K562 (cell line): ENCODE measurements at regions not wholly inside any gene's neighbourhood (a gene's known extent, or its start where the extent isn't known, plus 50 kb on each side); places are given as distances from the start of the nearest gene placed in this dataset.

ENCODE experiments used
- ATAC-seq: fragments of 200-7000 bp; cut with Tn5 transposase; 3 replicates; pipeline ENCODE4 v1.9.1; 2020; ENCODE audit warnings: moderate library complexity
- BruUV-seq: library from RNA; stranded (reverse); fragments of 400-500 nt; replicated peaks from 2 replicates; lab custom pipeline; 2021; lab: Mats Ljungman, UMichigan
- CTCF ChIA-PET: fragments of 300-600 bp; formaldehyde crosslinking; extraction: SDS; loops from one replicate; lab custom pipeline; 2021; ENCODE audit warnings: low intra/inter-chr PET ratio; lab: Yijun Ruan, JAX
- POLR2A ChIA-PET: fragments of 300-600, 350-650 bp; sonication (Branson Sonifier 250); formaldehyde crosslinking; extraction: SDS; loops from one replicate; lab custom pipeline; 2021; ENCODE audit warnings: antibody characterized with exemption, inconsistent platforms; lab: Yijun Ruan, JAX
- DNase-seq, 4 experiments: peaks; one replicate each; pipeline versions ENCODE4 v3.0.0 to v3.0.0-alpha.2; 2011 to 2018; ENCODE audit warnings: low spot score in 3 of 4, mixed read lengths in 3 of 4; ENCODE audit errors: extremely low read depth in 1 of 4
- FAIRE-seq: peaks from 2 replicates; lab custom pipeline; 2011; peaks lifted over from hg19 to GRCh38; lab: Jason Lieb, UNC
- H2AFZ ChIP-seq: 2 replicates; pipeline ENCODE4 v1.6.0; 2011; ENCODE audit warnings: low read depth, low read length, control low read depth, inconsistent platforms
- H3K27ac ChIP-seq: fragments of 200-600 bp; 3 replicates; pipeline ENCODE4 v1.8.0; 2011; ENCODE audit warnings: low read depth, mild to moderate bottlenecking, control low read depth, inconsistent platforms, low read length, moderate library complexity, mixed read lengths; ENCODE audit errors: extremely low read depth
- H3K27me3 ChIP-seq, 2 experiments: fragments of 300-600 bp in 1 of 2; 2 replicates in 1 of 2; 3 replicates in 1 of 2; pipeline versions ENCODE4 v1.6.0 to v1.8.0; 2011; ENCODE audit warnings: inconsistent platforms in 2 of 2, low read length in 2 of 2, mild to moderate bottlenecking in 1 of 2, mixed read lengths in 1 of 2, moderate library complexity in 1 of 2; ENCODE audit not compliant: control insufficient read depth in 2 of 2, insufficient read depth in 2 of 2
- H3K36me3 ChIP-seq: fragments of 300-600 bp; 3 replicates; pipeline ENCODE4 v1.8.0; 2011; ENCODE audit warnings: mild to moderate bottlenecking, low read length, inconsistent platforms; ENCODE audit not compliant: control insufficient read depth, insufficient read depth
- H3K4me1 ChIP-seq, 2 experiments: fragments of 200-600 bp in 1 of 2; replicated peaks in 1 of 2; 2 replicates in 1 of 2; 3 replicates in 1 of 2; pipeline versions ENCODE4 v1.5.1 to v1.8.0; 2011; ENCODE audit warnings: inconsistent platforms in 2 of 2, low read length in 2 of 2, mild to moderate bottlenecking in 1 of 2, mixed read lengths in 1 of 2, moderate library complexity in 1 of 2; ENCODE audit not compliant: control insufficient read depth in 2 of 2, insufficient read depth in 2 of 2
- H3K4me2 ChIP-seq: 2 replicates; pipeline ENCODE4 v1.6.1; 2011; ENCODE audit warnings: low read length, control low read depth, inconsistent platforms, mixed read lengths; ENCODE audit not compliant: insufficient read depth
- H3K4me3 ChIP-seq: fragments of 200-600 bp; sonication (generic), shearing (Covaris generic); 2 replicates; pipeline ENCODE4 v1.5.1; 2016; ENCODE audit warnings: control low read depth, inconsistent platforms
- H3K79me2 ChIP-seq: fragments of 200-600 bp; 3 replicates; pipeline ENCODE4 v1.8.0; 2011; ENCODE audit warnings: low read length, inconsistent platforms; ENCODE audit not compliant: control insufficient read depth, insufficient read depth
- H3K9ac ChIP-seq, 2 experiments: 2 replicates each; pipeline versions ENCODE4 v1.6.0 to v1.6.1; 2011; ENCODE audit warnings: low read depth in 2 of 2, low read length in 2 of 2, control low read depth in 1 of 2, inconsistent platforms in 1 of 2, mild to moderate bottlenecking in 1 of 2, mixed read lengths in 1 of 2; ENCODE audit not compliant: insufficient read depth in 1 of 2
- H3K9me1 ChIP-seq: one replicate; pipeline ENCODE4 v1.6.0; 2011; ENCODE audit warnings: inconsistent platforms, mild to moderate bottlenecking, low read length, moderate library complexity; ENCODE audit not compliant: control insufficient read depth, insufficient read depth
- H3K9me3 ChIP-seq: replicated peaks from 2 replicates; pipeline ENCODE4 v1.5.1; 2011; ENCODE audit warnings: low read depth, low read length, inconsistent platforms; ENCODE audit not compliant: control insufficient read depth, insufficient read depth
- H4K20me1 ChIP-seq: replicated peaks from 2 replicates; pipeline ENCODE4 v1.6.1; 2011; ENCODE audit warnings: low read length, inconsistent platforms, mixed read lengths; ENCODE audit not compliant: control insufficient read depth, insufficient read depth
- ESRRB ChIP-seq: fragments of 250-450 bp; sonication (Bioruptor Pico); IDR thresholded peaks from 2 replicates; pipeline ENCODE4 v1.5.0; 2020; ENCODE audit warnings: mild to moderate bottlenecking, moderate library complexity, borderline replicate concordance
- FOXA3 ChIP-seq, 2 experiments: fragments of 450-650 bp in 1 of 2; sonication (generic) in 1 of 2; formaldehyde crosslinking; IDR thresholded peaks in 1 of 2; conservative IDR thresholded peaks in 1 of 2; 2 replicates each; pipeline versions ENCODE4 v1.4.0 to v1.8.0; 2020 to 2022; ENCODE audit warnings: mild to moderate bottlenecking in 2 of 2, missing genetic modification reagents in 1 of 2
- LCOR ChIP-seq: sonication (generic); formaldehyde crosslinking; IDR thresholded peaks from 2 replicates; pipeline ENCODE4 v1.8.0; 2022; ENCODE audit warnings: mild to moderate bottlenecking, missing genetic modification reagents
- NFIC ChIP-seq: fragments of 450-650 bp; IDR thresholded peaks from 2 replicates; pipeline ENCODE4 v1.6.1; 2017; ENCODE audit warnings: mild to moderate bottlenecking, inconsistent platforms
- PCBP2 ChIP-seq: fragments of 200-400 bp; formaldehyde crosslinking; IDR thresholded peaks from 2 replicates; pipeline ENCODE4 v1.6.1; 2018; ENCODE audit warnings: low read length, low read depth, mild to moderate bottlenecking, moderate library complexity; ENCODE audit not compliant: poor library complexity, severe bottlenecking
- PHF20 ChIP-seq: fragments of 450-650 bp; IDR thresholded peaks from 2 replicates; pipeline ENCODE4 v1.6.1; 2018; ENCODE audit not compliant: partially characterized antibody
- PRDM10 ChIP-seq: fragments of 450-650 bp; IDR thresholded peaks from 2 replicates; pipeline ENCODE4 v1.6.1; 2018; ENCODE audit not compliant: partially characterized antibody
- RBBP5 ChIP-seq: fragments of 200-600 bp; sonication (generic); IDR thresholded peaks from 2 replicates; pipeline ENCODE4 v1.6.1; 2012; ENCODE audit warnings: borderline replicate concordance, mild to moderate bottlenecking, low read length, control low read depth, inconsistent platforms; ENCODE audit not compliant: insufficient read depth, poor library complexity, severe bottlenecking
- RUNX1 ChIP-seq: sonication (generic); IDR thresholded peaks from 2 replicates; pipeline ENCODE4 v1.6.1; 2016; ENCODE audit warnings: antibody characterized with exemption, low read depth
- SIN3A ChIP-seq, 2 experiments: fragments of 150-350 bp in 1 of 2; IDR thresholded peaks; 2 replicates each; pipeline ENCODE4 v1.6.1; 2011 to 2016; ENCODE audit warnings: borderline replicate concordance in 2 of 2, low read depth in 2 of 2, low read length in 2 of 2, mild to moderate bottlenecking in 2 of 2, moderate library complexity in 2 of 2; ENCODE audit not compliant: control insufficient read depth in 1 of 2
- SREBF1 ChIP-seq: fragments of 150-350 bp; IDR thresholded peaks from 2 replicates; pipeline ENCODE4 v1.6.1; 2014; ENCODE audit warnings: antibody characterized with exemption, low read depth, low read length, borderline replicate concordance
- STAT5A ChIP-seq: IDR thresholded peaks from 2 replicates; pipeline ENCODE4 v1.6.1; 2012; ENCODE audit warnings: low read length, inconsistent platforms, borderline replicate concordance
- STAT5B ChIP-seq: fragments of 250-450 bp; sonication (Bioruptor Pico); IDR thresholded peaks from 2 replicates; pipeline ENCODE4 v1.8.0; 2021; ENCODE audit warnings: mild to moderate bottlenecking, inconsistent platforms
- USF2 ChIP-seq: sonication (generic); formaldehyde crosslinking; IDR thresholded peaks from 2 replicates; pipeline ENCODE4 v1.5.0; 2020; ENCODE audit warnings: missing genetic modification reagents
- ZC3H4 ChIP-seq: sonication (generic); formaldehyde crosslinking; IDR thresholded peaks from 2 replicates; pipeline ENCODE4 v1.9.0; 2021; ENCODE audit warnings: missing genetic modification reagents, borderline replicate concordance
- ZNF184 ChIP-seq: sonication (generic); formaldehyde crosslinking; IDR thresholded peaks from 2 replicates; pipeline ENCODE4 v1.5.0; 2020; ENCODE audit warnings: missing genetic modification reagents
- ZNF384 ChIP-seq: IDR thresholded peaks from 2 replicates; pipeline ENCODE4 v1.6.1; 2012; ENCODE audit warnings: low read depth, low read length, improper control_type of control experiment
- ZNF444 ChIP-seq: fragments of 250-450 bp; sonication (Bioruptor Pico); IDR thresholded peaks from 2 replicates; pipeline ENCODE4 v1.4.0; 2020; ENCODE audit warnings: mild to moderate bottlenecking, moderate library complexity
- ZZZ3 ChIP-seq: fragments of 450-650 bp; IDR thresholded peaks from 2 replicates; pipeline ENCODE4 v1.6.1; 2016; ENCODE audit warnings: antibody characterized with exemption, mild to moderate bottlenecking, moderate library complexity
- WGBS: fragments of 100-300 bp; shearing (Covaris generic); methylation state at CpG from one replicate; pipeline ENCODE4 v1.1.6; 2016; ENCODE audit warnings: low coverage, mixed read lengths; ENCODE audit not compliant: insufficient coverage; ENCODE audit errors: missing lambda C conversion rate; 5-methylcytosine and 5-hydroxymethylcytosine counted together
- in situ Hi-C: fragments of 300-500 bp; cut with MboI; formaldehyde crosslinking; loops from 4 replicates; pipeline ENCODE4 v1.15.0; 2018; ENCODE audit warnings: inconsistent platforms, mixed read lengths
- intact Hi-C: fragments of 100-400 bp; cut with micrococcal nuclease; formaldehyde crosslinking; loops from 2 replicates; pipeline ENCODE4 v1.14.2; 2022

- TF ChIP-seq PHF20 (no peak), ESRRB (CRISPR knock-in tag) (no peak), PRDM10 (no peak), FOXA3 (CRISPR knock-in tag; conservative IDR thresholded peaks at IDR 0.05 in 1 of 2, IDR thresholded peaks at IDR 0.05 in 1 of 2) (no peak), SREBF1 (no peak), STAT5A (no peak), RBBP5 (no peak)
These were observed 178.9 kb downstream of the TMEM182 start (continued) for GRCh38 chr2:102940684-102941083.

DNA sequence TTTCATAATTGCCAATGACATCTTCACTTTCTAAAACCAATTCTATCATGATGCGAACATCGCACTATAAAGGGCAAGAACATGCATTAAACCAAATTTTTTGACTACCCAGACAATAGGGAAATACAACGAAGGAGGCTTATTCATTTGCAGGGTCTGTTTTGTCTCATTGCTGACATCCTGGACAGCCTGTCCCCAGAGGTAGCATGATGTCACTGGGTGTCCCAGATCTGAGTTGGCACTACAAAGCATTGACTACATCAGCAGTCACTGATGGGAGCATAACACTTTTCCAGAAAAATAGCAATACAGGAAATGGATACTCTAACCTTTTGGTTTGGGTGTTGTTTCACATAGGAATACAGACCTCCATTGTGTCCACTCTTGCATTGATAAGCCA is 180.3 kb downstream of the TMEM182 start:
- Histone ChIP-seq H2AFZ (no peak overlapping the region), H3K27me3 (no peaks in the 10 kb centered on the region), H3K79me2 (no peaks in the 10 kb centered on the region), H3K4me2 (no peak overlapping the region), H3K27ac (no peak overlapping the region), H3K9me3 (no peaks in the 10 kb centered on the region), H3K9ac (no peak overlapping the region), H4K20me1 (no peaks in the 10 kb centered on the region), H3K9me1 (no peaks in the 10 kb centered on the region), H3K36me3 (no peaks in the 10 kb centered on the region), H3K4me1 (no peaks in the 10 kb centered on the region), H3K4me3 (no peak overlapping the region)
- ATAC-seq, result no peak
- in situ Hi-C loops, result no loop called here
- BruUV-seq, result no TSS peak
- ChIA-PET CTCF (no interaction called here), POLR2A (no interaction called here)
- no peak for FAIRE-seq
- DNase-seq, result no peak
- intact Hi-C loops, result no loop called here
- WGBS, result 4% methylated on average over 3 of the region's 3 CpGs
- TF ChIP-seq SIN3A (IDR thresholded peaks at IDR 0.05; ENCODE audit: borderline replicate concordance in 2 of 2, control insufficient read depth in 1 of 2, low read depth in 2 of 2, low read length in 2 of 2) (no peak), NFIC (no peak), LCOR (CRISPR knock-in tag) (no peak), ZNF384 (no peak), ZNF184 (no peak), STAT5B (CRISPR knock-in tag) (no peak), USF2 (CRISPR knock-in tag) (no peak), ZZZ3 (no peak), PCBP2 (no peak), RUNX1 (no peak), ZC3H4 (no peak), ZNF444 (CRISPR knock-in tag) (no peak)
